Upper lobe of left lung (tissue), 6 donors: ENCODE measurements at regions not wholly inside any gene's neighbourhood (a gene's known extent, or its start where the extent isn't known, plus 50 kb on each side); places are given as distances from the start of the nearest gene placed in this dataset.

Experiments used
- ATAC-seq, 2 donors: fragments of 200-7000 bp; cut with Tn5 transposase; one replicate each; pipeline ENCODE4 v1.9.1; 2022; ENCODE audit warnings: mild to moderate bottlenecking in 2 of 2, moderate library complexity in 2 of 2; ENCODE audit not compliant: low FRiP score in 2 of 2
- DNase-seq, 2 donors: peaks; one replicate each; pipeline ENCODE4 v3.0.0-alpha.2; 2019 to 2020
- H3K27ac ChIP-seq, 4 donors: fragments of 200-600 bp; sonication (generic); one replicate each; pipeline ENCODE4 v1.5.1; 2016 to 2019
- H3K27me3 ChIP-seq, 4 donors: fragments of 200-600 bp; sonication (generic); one replicate each; pipeline ENCODE4 v1.5.1; 2017 to 2019
- H3K36me3 ChIP-seq, 4 donors: fragments of 200-600 bp; sonication (generic); one replicate each; pipeline ENCODE4 v1.5.1; 2016 to 2019
- H3K4me1 ChIP-seq, 4 donors: fragments of 200-600 bp; sonication (generic); one replicate each; pipeline ENCODE4 v1.5.1; 2018 to 2019
- H3K4me3 ChIP-seq, 4 donors: fragments of 200-600 bp; sonication (generic); one replicate each; pipeline ENCODE4 v1.5.1; 2017 to 2019; ENCODE audit warnings: mild to moderate bottlenecking in 2 of 4, moderate library complexity in 1 of 4
- H3K9me3 ChIP-seq, 4 donors: fragments of 200-600 bp; sonication (generic); one replicate each; pipeline ENCODE4 v1.5.1; 2018 to 2019
- EP300 ChIP-seq, 4 donors: sonication (generic); formaldehyde crosslinking; IDR thresholded peaks; one replicate each; pipeline ENCODE4 v1.5.1; 2017; ENCODE audit warnings: antibody characterized with exemption in 4 of 4, control low read depth in 2 of 4
- POLR2A ChIP-seq, 4 donors: fragments of 450-650 bp; IDR thresholded peaks; one replicate each; pipeline ENCODE4 v1.5.1; 2016 to 2017; ENCODE audit warnings: antibody characterized with exemption in 4 of 4, mild to moderate bottlenecking in 2 of 4
- POLR2AphosphoS5 ChIP-seq, 2 donors: sonication (generic); formaldehyde crosslinking; IDR thresholded peaks; one replicate each; pipeline ENCODE4 v1.5.1; 2017; ENCODE audit warnings: antibody characterized with exemption in 2 of 2
- WGBS, 2 donors: methylation state at CpG; one replicate each; pipeline ENCODE4 v1.1.5; 2017 to 2018; 5-methylcytosine and 5-hydroxymethylcytosine counted together
- TF ChIP-seq, protein P1 (sequence below), 6 experiments: fragments of 450-650 bp in 4 of 6; fragments of 200-600 bp in 2 of 6; sonication (generic) in 2 of 6; IDR thresholded peaks; one replicate each; pipeline ENCODE4 v1.5.1; 2016 to 2019; ENCODE audit warnings: antibody characterized with exemption in 6 of 6
- donor health status: DM: no; HTN: no; CAD: no; lungs with moderate emphysema.
- donor health status: DM: no; HTN: yes; CAD: no; lungs with severe emphysema.

DNA sequence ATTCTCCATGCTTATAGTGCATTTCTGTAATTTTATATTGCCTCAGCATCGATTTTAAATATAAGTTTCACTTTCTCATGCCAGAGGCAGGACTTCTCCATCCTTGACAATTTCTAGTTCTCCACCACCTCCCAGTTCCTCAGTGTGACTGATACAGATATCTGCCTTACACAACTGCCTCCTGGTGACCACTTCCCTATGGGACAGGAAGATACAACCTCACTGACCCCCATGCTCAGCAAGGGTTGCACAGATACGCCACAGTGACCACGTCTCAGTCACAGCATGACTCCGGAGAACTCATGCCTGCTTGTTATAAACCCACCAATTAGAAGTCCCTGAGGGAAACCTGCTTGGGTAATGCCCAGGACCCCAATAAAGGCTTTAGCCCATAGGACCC lies 284.0 kb upstream of the MC4R start:
- TF ChIP-seq POLR2A (IDR thresholded peaks at IDR 0.05) (no peak), EP300 (IDR thresholded peaks at IDR 0.05) (no peak), POLR2AphosphoS5 (IDR thresholded peaks at IDR 0.05) (no peak)
- TF ChIP-seq, protein P1, sequence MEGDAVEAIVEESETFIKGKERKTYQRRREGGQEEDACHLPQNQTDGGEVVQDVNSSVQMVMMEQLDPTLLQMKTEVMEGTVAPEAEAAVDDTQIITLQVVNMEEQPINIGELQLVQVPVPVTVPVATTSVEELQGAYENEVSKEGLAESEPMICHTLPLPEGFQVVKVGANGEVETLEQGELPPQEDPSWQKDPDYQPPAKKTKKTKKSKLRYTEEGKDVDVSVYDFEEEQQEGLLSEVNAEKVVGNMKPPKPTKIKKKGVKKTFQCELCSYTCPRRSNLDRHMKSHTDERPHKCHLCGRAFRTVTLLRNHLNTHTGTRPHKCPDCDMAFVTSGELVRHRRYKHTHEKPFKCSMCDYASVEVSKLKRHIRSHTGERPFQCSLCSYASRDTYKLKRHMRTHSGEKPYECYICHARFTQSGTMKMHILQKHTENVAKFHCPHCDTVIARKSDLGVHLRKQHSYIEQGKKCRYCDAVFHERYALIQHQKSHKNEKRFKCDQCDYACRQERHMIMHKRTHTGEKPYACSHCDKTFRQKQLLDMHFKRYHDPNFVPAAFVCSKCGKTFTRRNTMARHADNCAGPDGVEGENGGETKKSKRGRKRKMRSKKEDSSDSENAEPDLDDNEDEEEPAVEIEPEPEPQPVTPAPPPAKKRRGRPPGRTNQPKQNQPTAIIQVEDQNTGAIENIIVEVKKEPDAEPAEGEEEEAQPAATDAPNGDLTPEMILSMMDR (IDR thresholded peaks at IDR 0.05), result no peak
- no peaks in the 10 kb centered on the region for H3K27me3 ChIP-seq
- H3K4me3 ChIP-seq, result no peak overlapping the region
- H3K27ac ChIP-seq, result no peak overlapping the region
- H3K9me3 ChIP-seq, result no peaks in the 10 kb centered on the region
- no peak for DNase-seq
- ATAC-seq, result peak in 1 of 2 donors; percentile 23
- 48 to 53% methylated on average over 4 of the region's 4 CpGs for WGBS, 2 donors
- H3K4me1 ChIP-seq, result no peaks in the 10 kb centered on the region
- no peaks in the 10 kb centered on the region for H3K36me3 ChIP-seq

DNA sequence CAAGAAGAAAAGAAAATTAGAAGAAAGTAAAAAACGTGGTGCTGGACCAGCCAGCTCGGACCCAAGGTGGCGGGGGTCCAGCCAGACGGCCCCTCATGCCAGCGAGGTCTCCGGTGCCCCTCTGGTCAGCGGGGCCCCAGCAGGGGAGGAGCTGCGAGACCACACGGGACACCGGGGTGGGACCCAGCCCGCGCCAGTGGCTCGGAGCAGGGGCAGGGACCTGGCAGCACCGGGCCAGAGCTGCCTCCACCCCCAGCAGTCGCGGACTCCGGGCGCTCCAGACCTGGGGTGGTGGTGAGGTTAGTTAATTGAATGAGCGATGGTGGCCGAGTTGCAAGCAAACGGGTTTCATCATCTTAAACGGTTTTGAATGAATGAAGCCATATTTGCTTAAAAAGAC lies 289.9 kb upstream of the MC4R start:
- ATAC-seq, result no peak
- 94 to 96% methylated on average over 21 to 22 of the region's 22 CpGs for WGBS, 2 donors

DNA sequence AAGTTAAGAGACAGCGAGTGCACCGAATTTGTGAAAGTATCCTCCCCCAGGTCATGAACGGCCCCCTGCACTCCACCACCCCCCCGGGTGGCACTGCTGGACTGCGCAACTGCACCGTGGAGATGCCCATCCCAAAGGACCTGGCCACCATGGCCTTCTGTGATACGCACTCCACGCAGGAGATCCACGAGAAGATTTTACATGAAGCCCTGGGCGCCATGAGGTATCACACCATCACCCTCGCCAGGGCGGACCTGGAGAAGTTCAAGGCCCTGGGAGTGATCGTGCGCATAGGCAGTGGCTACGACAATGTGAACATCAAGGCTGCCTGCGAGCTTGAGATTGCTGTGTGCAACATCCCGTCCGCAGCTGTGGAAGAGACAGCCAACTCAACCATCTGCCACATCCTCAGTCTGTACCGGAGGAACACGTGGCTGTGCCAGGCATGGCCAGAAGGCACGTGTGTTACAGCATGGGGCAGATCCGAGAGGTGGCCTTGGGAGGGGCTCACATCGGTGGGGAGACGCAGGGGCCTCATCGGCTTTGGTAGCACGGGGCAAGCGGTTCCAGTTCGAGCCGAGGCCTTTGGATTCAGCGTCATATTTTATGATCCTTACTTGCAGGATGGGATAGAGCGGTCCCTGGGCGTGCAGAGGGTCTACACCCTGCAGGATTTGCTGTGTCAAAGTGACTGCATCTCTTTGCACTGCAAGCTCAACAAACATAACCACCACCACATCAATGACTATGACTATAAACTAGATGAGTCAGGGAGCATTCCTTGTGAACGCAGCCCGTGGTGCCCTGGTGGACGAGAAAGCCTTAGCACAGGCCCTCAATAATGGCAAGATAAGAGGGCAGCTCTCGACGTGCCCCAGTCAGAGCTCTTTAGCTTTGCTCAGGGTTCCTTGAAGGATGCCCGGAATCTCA lies 290.8 kb upstream of the MC4R start:
- Histone ChIP-seq H3K36me3 (no peaks in the 10 kb centered on the region), H3K27ac (no peak overlapping the region), H3K4me1 (no peaks in the 10 kb centered on the region), H3K27me3 (no peaks in the 10 kb centered on the region), H3K9me3 (no peaks in the 10 kb centered on the region), H3K4me3 (no peak overlapping the region)
- TF ChIP-seq POLR2AphosphoS5 (IDR thresholded peaks at IDR 0.05) (no peak), POLR2A (IDR thresholded peaks at IDR 0.05) (no peak), EP300 (IDR thresholded peaks at IDR 0.05) (no peak)
- TF ChIP-seq, protein P1 (IDR thresholded peaks at IDR 0.05), result no peak
- ATAC-seq (peak; percentile 23 to 55), DNase-seq (peak in 1 of 2 donors; percentile 40)
- WGBS, 2 donors, result 93 to 96% methylated on average over 28 to 38 of the region's 38 CpGs

More for the DNA sequence above, 289.9 kb upstream of the MC4R start:
- Histone ChIP-seq H3K27me3 (no peaks in the 10 kb centered on the region), H3K4me1 (no peaks in the 10 kb centered on the region), H3K9me3 (no peaks in the 10 kb centered on the region), H3K27ac (no peak overlapping the region), H3K4me3 (no peak overlapping the region), H3K36me3 (no peaks in the 10 kb centered on the region)
- TF ChIP-seq POLR2A (IDR thresholded peaks at IDR 0.05) (no peak), POLR2AphosphoS5 (IDR thresholded peaks at IDR 0.05) (no peak), EP300 (IDR thresholded peaks at IDR 0.05) (no peak)
- TF ChIP-seq, protein P1 (IDR thresholded peaks at IDR 0.05), result no peak
- DNase-seq, result peak in 1 of 2 donors; percentile 73

DNA sequence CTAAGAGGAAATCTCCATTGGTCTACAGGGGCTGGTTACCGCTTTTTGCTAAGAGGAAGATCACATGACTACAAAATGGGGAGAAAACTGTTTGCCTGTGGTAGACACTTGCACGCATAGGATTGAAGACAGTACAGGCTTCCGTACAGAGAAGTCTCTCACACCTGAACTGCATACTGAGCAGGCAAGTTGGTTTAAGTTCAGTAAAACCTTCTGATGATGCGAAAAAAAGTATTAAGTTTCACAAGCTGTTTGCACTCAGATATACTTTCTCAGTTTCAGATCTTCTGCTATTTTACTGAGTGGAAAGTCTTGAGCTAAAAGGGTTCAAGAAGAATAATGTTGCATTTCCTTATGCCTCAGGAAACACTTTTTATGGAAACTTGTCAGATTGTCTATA lies 292.2 kb upstream of the MC4R start:
- H3K4me3 ChIP-seq, result no peak overlapping the region
- no peaks in the 10 kb centered on the region for H3K27me3 ChIP-seq
- ATAC-seq, result no peak
- TF ChIP-seq EP300 (IDR thresholded peaks at IDR 0.05), result no peak
- no peak for TF ChIP-seq POLR2AphosphoS5 (IDR thresholded peaks at IDR 0.05)
- no peak for TF ChIP-seq POLR2A (IDR thresholded peaks at IDR 0.05)
- TF ChIP-seq, protein P1 (IDR thresholded peaks at IDR 0.05), result no peak
- H3K36me3 ChIP-seq, result no peaks in the 10 kb centered on the region
- no peak for DNase-seq
- WGBS, 2 donors, result 90 to 96% methylated on average over 4 of the region's 4 CpGs
- H3K9me3 ChIP-seq, result no peaks in the 10 kb centered on the region
- no peak overlapping the region for H3K27ac ChIP-seq
- H3K4me1 ChIP-seq, result no peaks in the 10 kb centered on the region
